ENCODE measurements at regions not wholly inside any gene's neighbourhood (a gene's known extent, or its start where the extent isn't known, plus 50 kb on each side); places are given as distances from the start of the nearest gene placed in this dataset.
A peak's percentile ranks its signal among the peaks of the same experiment; 100 is the strongest.
"Not testable (repeated sequence)": the region's sequence is repeated elsewhere in the genome, so short reads cannot be mapped to it uniquely, and the experiment has no call there.

DNA sequence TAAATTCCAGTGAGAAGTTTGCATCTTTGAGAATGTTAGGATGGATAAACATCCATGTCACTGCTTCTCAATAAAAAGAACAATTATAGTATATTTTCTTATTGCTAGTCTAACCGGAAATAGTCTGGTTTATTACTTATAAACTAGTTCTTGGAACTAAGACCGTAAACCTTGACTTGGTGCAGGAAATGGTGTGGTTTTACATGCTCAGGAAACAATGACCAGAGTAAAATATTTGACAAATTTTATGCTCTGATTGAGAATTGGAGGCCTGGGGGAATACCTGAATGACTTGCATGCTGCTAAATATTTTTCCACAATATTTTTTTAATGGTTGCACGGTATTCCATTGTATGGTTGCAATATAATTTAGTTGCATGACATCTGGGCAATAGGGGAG is 76.3 kb downstream of the XCL2 start:
- no peaks in the 10 kb centered on the region for H3K36me3 Mint-ChIP-seq (ENCODE audit: low read depth)
- H3K27me3 Mint-ChIP-seq (ENCODE audit: low read depth, poor library complexity): no peaks in the 10 kb centered on the region

DNA sequence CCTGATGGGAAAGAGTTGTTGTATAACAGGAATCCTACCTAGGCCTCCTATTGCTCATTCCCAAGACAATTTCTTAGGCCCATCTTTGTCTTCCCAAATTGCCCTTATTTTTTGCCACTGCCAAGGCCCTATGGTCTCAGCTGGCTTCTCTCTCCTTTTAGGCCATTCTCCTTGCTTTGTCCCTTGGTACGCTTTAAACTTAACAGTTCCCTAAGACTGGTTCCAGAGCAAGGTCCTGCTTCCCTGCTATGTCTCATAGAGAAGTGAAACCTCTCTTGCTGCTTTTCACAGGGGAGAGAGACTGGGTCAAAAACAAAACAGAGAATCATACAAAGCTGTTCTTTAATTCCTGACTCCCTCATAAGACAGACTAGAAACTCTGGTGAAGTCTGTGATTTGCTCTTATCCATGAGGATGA is 77.1 kb downstream of the XCL2 start:
- Mint-ChIP-seq H3K4me1 (peaks cover 40% of the 10 kb centered on the region), H3K9me3 (peaks cover 6% of the 10 kb centered on the region), H3K27me3 (ENCODE audit: low read depth, poor library complexity) (no peaks in the 10 kb centered on the region), H3K36me3 (ENCODE audit: low read depth) (peaks cover 1% of the 10 kb centered on the region), H3K4me3 (no peak overlapping the region), H3K27ac (peak overlapping the region; percentile 91)
- DNase-seq: no peak
- TF ChIP-seq, protein P1, sequence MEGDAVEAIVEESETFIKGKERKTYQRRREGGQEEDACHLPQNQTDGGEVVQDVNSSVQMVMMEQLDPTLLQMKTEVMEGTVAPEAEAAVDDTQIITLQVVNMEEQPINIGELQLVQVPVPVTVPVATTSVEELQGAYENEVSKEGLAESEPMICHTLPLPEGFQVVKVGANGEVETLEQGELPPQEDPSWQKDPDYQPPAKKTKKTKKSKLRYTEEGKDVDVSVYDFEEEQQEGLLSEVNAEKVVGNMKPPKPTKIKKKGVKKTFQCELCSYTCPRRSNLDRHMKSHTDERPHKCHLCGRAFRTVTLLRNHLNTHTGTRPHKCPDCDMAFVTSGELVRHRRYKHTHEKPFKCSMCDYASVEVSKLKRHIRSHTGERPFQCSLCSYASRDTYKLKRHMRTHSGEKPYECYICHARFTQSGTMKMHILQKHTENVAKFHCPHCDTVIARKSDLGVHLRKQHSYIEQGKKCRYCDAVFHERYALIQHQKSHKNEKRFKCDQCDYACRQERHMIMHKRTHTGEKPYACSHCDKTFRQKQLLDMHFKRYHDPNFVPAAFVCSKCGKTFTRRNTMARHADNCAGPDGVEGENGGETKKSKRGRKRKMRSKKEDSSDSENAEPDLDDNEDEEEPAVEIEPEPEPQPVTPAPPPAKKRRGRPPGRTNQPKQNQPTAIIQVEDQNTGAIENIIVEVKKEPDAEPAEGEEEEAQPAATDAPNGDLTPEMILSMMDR (IDR thresholded peaks at IDR 0.05): no peak

More for the DNA sequence above, 76.3 kb downstream of the XCL2 start:
- no peaks in the 10 kb centered on the region for H3K9me3 Mint-ChIP-seq
- no peak overlapping the region for H3K27ac Mint-ChIP-seq
- TF ChIP-seq, protein P1 (IDR thresholded peaks at IDR 0.05): no peak
- peaks cover 40% of the 10 kb centered on the region for H3K4me1 Mint-ChIP-seq
- no peak for DNase-seq
- no peak overlapping the region for H3K4me3 Mint-ChIP-seq

DNA sequence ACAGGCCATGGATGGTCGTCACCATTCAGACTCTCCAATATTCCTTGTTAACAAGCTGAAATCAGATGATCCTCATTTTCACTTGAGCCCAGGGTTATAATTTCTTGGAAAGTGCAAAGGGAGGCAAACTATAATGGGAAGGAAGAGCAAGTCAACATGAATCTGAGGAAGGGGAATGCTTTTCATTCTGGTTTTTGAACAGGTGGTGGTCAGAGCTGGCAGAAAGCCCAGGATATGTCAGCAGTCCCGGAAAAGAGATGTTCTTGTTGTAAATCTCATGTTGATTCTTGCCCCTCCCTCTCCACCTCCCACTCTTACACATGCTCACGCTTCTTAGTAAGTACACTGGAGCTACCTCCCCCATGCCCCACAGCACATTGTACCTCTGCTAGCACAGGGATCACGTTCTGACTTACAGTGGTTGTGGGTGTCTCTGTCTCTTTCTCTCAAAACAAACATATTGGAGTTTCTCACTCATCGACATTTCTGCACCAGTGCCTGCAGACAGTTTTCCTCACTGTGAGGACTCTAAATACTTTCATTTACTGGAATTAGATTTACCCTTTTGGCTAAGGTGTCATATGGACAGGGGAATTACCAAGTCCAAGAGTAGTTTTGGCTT is 77.6 kb downstream of the XCL2 start:
- Mint-ChIP-seq H3K27me3 (ENCODE audit: low read depth, poor library complexity) (no peaks in the 10 kb centered on the region), H3K27ac (peak overlapping the region; percentile 91), H3K9me3 (peaks cover 12% of the 10 kb centered on the region), H3K4me3 (peak overlapping the region; percentile 15), H3K4me1 (peaks cover 40% of the 10 kb centered on the region), H3K36me3 (ENCODE audit: low read depth) (peaks cover 6% of the 10 kb centered on the region)
- peak; percentile 27 for DNase-seq
- TF ChIP-seq, protein P1 (IDR thresholded peaks at IDR 0.05): no peak

DNA sequence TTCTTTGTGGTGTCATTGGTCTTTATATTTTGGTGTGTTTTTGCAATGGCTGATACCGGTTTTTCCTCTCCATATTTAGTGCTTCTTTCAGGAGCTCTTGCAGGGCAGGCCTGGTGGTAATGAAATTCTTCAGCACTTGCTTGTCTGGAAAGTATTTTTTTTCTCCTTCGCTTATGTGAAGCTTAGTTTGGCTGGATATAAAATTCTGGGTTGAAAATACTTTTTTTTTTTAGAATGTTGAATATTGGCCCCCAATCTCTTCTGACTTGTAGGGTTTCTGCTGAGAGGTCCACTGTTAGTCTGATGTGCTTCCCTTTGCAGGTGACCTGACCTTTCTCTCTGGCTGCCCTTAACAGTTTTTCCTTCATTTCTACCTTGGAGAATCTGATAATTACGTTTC is 82.7 kb downstream of the XCL2 start:
- DNase-seq; H3K27me3 Mint-ChIP-seq (ENCODE audit: low read depth, poor library complexity); H3K27ac Mint-ChIP-seq; H3K4me3 Mint-ChIP-seq: not testable (repeated sequence)
- H3K4me1 Mint-ChIP-seq: peaks cover 14% of the 10 kb centered on the region
- peaks cover 49% of the 10 kb centered on the region for H3K9me3 Mint-ChIP-seq
- H3K36me3 Mint-ChIP-seq (ENCODE audit: low read depth): peaks cover 20% of the 10 kb centered on the region

DNA sequence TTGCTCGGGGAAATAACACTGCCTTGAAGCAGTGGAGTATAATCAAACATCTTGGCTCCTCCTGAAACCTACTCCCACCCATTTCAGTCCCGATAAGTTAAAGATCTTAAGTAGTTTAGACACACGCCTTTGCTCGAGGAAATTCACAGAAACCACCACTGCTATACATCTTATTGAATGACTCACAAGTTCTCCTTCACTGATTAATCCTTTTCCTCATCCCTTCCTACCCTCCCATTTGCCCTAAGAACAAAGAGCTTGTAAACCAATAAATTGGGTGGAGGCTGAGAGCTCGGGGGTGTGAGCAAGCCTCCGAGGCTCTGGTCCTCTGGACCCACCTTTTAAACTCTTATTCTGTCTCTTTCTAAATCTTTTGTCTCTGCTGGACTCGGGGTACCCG is 86.5 kb downstream of the XCL2 start:
- H3K4me1 Mint-ChIP-seq, H3K4me3 Mint-ChIP-seq: not testable (repeated sequence)
- H3K27ac Mint-ChIP-seq: peak overlapping the region; percentile 17

DNA sequence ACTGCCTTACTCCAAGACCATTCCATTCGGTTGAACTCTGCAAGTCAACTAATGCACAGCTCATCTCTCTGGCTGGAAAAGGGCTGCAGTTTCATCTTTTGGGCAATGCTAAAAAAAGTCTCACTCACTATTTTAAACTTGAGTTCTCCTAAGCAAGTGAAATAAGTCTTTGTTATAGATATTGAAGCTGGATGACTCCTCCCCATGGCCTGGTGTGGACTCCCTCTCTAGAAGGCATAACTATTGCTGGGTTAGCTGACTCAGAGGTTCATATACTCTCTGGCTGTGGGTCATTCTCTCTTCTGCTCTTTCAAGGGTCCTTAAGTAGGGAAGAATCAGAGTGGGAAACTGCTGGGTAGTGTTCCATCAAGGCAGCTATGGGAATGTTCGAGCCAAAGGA is 88.0 kb downstream of the XCL2 start:
- peaks cover 12% of the 10 kb centered on the region for H3K27me3 Mint-ChIP-seq (ENCODE audit: low read depth, poor library complexity)

More for the DNA sequence above, 86.5 kb downstream of the XCL2 start:
- H3K9me3 Mint-ChIP-seq: peaks cover 56% of the 10 kb centered on the region
- H3K36me3 Mint-ChIP-seq (ENCODE audit: low read depth): peaks cover 21% of the 10 kb centered on the region
- not testable (repeated sequence) for DNase-seq
- H3K27me3 Mint-ChIP-seq (ENCODE audit: low read depth, poor library complexity): peaks cover 12% of the 10 kb centered on the region

More for the DNA sequence above, 88.0 kb downstream of the XCL2 start:
- Mint-ChIP-seq H3K9me3 (peaks cover 57% of the 10 kb centered on the region), H3K4me1 (no peaks in the 10 kb centered on the region), H3K36me3 (ENCODE audit: low read depth) (peaks cover 25% of the 10 kb centered on the region), H3K4me3 (no peak overlapping the region), H3K27ac (no peak overlapping the region)
- DNase-seq: no peak
- TF ChIP-seq, protein P1 (IDR thresholded peaks at IDR 0.05): no peak

All from nephron progenitor cell (in vitro differentiated cells).